ENCODE measurements at regions not wholly inside any gene's neighbourhood (a gene's known extent, or its start where the extent isn't known, plus 50 kb on each side); places are given as distances from the start of the nearest gene placed in this dataset.

DNA sequence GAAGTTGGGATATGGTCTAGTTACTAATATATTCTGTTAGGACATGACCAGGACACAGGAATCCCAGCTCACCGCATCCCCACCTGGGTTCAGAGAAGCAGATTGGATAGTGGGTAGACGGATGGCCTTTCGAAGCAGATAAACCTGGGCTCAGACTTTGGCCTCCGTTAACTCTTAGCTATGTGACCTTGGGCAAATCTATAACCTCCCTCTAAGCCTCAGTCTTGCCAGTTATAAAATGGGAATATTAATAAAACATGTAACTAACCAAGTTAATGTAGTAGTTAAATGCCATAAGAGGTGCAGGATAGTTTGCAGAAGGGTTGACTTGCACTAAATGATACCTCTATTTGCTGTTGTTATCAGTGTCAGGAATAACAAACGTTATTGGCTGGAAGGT, 127.6 kb upstream of the JCAD start:
- no peaks in the 10 kb centered on the region for H3K27me3 ChIP-seq (ENCODE audit: insufficient read depth, low read length)

More for the DNA sequence above, 127.6 kb upstream of the JCAD start:
- Histone ChIP-seq H2BK120ac (ENCODE audit: low read depth, low read length, poor library complexity, severe bottlenecking) (no peak overlapping the region), H4K8ac (replicated peaks; ENCODE audit: insufficient read length, low read depth, low read length) (no peak overlapping the region), H3K56ac (ENCODE audit: insufficient read length, low read depth, low read length) (no peak overlapping the region), H2AFZ (ENCODE audit: low read length) (no peak overlapping the region), H4K20me1 (ENCODE audit: control insufficient read depth, insufficient read depth, insufficient read length) (no peaks in the 10 kb centered on the region), H3K4ac (ENCODE audit: low read depth, low read length) (no peak overlapping the region), H3T11ph (ENCODE audit: low read length) (no peak overlapping the region), H3K27ac (ENCODE audit: insufficient read length, low read depth, low read length) (no peak overlapping the region), H3K4me1 (ENCODE audit: insufficient read depth, low read length) (no peaks in the 10 kb centered on the region), H3K9me3 (ENCODE audit: control insufficient read depth, low read depth, low read length) (no peaks in the 10 kb centered on the region), H2BK5ac (ENCODE audit: insufficient read length, low read length) (no peak overlapping the region), H3K14ac (ENCODE audit: insufficient read depth, low read length) (no peak overlapping the region), H2AK5ac (ENCODE audit: insufficient read length, low read length) (no peak overlapping the region), H4K5ac (ENCODE audit: insufficient read length, low read depth, low read length) (no peak overlapping the region), H3K23me2 (ENCODE audit: insufficient read length, low read depth, low read length, poor library complexity, severe bottlenecking) (no peaks in the 10 kb centered on the region), H3K79me2 (ENCODE audit: insufficient read depth, low read length) (no peaks in the 10 kb centered on the region), H3K23ac (ENCODE audit: insufficient read length, low read depth, low read length) (no peak overlapping the region), H2BK20ac (ENCODE audit: low read depth, low read length, poor library complexity, severe bottlenecking) (no peak overlapping the region), H3K9ac (ENCODE audit: extremely low read depth, insufficient read length, low read length) (no peak overlapping the region), H2BK15ac (ENCODE audit: low read depth, low read length) (no peak overlapping the region), H3K18ac (ENCODE audit: insufficient read length, low read depth, low read length) (no peak overlapping the region), H4K91ac (ENCODE audit: insufficient read length, low read depth, low read length) (no peak overlapping the region), H3K79me1 (ENCODE audit: insufficient read depth, low read depth, low read length, poor library complexity, severe bottlenecking) (no peaks in the 10 kb centered on the region), H2BK12ac (ENCODE audit: insufficient read length, low read depth, low read length) (no peak overlapping the region), H3K4me2 (ENCODE audit: insufficient read depth, insufficient read length, low read length) (no peak overlapping the region)
- H3K4me1 Mint-ChIP-seq: peaks cover 0 to 8% of the 10 kb centered on the region in 2 experiments; a peak in 3 of 4 replicates
- TF ChIP-seq, protein P1, sequence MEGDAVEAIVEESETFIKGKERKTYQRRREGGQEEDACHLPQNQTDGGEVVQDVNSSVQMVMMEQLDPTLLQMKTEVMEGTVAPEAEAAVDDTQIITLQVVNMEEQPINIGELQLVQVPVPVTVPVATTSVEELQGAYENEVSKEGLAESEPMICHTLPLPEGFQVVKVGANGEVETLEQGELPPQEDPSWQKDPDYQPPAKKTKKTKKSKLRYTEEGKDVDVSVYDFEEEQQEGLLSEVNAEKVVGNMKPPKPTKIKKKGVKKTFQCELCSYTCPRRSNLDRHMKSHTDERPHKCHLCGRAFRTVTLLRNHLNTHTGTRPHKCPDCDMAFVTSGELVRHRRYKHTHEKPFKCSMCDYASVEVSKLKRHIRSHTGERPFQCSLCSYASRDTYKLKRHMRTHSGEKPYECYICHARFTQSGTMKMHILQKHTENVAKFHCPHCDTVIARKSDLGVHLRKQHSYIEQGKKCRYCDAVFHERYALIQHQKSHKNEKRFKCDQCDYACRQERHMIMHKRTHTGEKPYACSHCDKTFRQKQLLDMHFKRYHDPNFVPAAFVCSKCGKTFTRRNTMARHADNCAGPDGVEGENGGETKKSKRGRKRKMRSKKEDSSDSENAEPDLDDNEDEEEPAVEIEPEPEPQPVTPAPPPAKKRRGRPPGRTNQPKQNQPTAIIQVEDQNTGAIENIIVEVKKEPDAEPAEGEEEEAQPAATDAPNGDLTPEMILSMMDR (conservative IDR thresholded peaks at IDR 0.05): no peak
- peaks cover 2% of the 10 kb centered on the region for H3K27me3 Mint-ChIP-seq (ENCODE audit: low read depth)
- WGBS (ENCODE audit: extremely low coverage, insufficient read length, low lambda C conversion rate): no CpG with 5 or more reads among the region's 5 CpGs
- no peaks in the 10 kb centered on the region for H3K9me3 Mint-ChIP-seq
- no peak for DNase-seq
- H3K4me3 Mint-ChIP-seq: no peak overlapping the region
- no peak overlapping the region for H3K27ac Mint-ChIP-seq
- no peaks in the 10 kb centered on the region for H3K36me3 Mint-ChIP-seq (ENCODE audit: insufficient read depth in 1 of 3, low read depth in 3 of 3)
